AG10803 (cell line): ENCODE measurements at regions not wholly inside any gene's neighbourhood (a gene's known extent, or its start where the extent isn't known, plus 50 kb on each side); places are given as distances from the start of the nearest gene placed in this dataset.
A peak's percentile ranks its signal among the peaks of the same experiment; 100 is the strongest.

Experiments
- DNase-seq: peaks from one replicate; pipeline ENCODE4 v3.0.0; 2010; ENCODE audit warnings: low read depth
- H3K4me3 ChIP-seq: 2 replicates; pipeline ENCODE4 v1.5.1; 2011; ENCODE audit warnings: mild to moderate bottlenecking, low read length, control low read depth
- CTCF ChIP-seq: conservative IDR thresholded peaks from 2 replicates; pipeline ENCODE4 v1.5.1; 2011; ENCODE audit warnings: mild to moderate bottlenecking, low read length, control low read depth, inconsistent platforms

- DNase-seq, result peak; percentile 84
- no peak overlapping the region for H3K4me3 ChIP-seq
Measured at GRCh38 chr13:33512880-33513554, 227.5 kb upstream of the STARD13 start.

GRCh38 chr13:33514362-33514761, 228.8 kb upstream of the STARD13 start:
- no peak for TF ChIP-seq CTCF
- no peak for DNase-seq

More at GRCh38 chr13:33512880-33513554, 227.5 kb upstream of the STARD13 start:
- TF ChIP-seq CTCF, result no peak

GRCh38 chr13:33515146-33515545, 229.6 kb upstream of the STARD13 start:
- no peak for TF ChIP-seq CTCF
- H3K4me3 ChIP-seq, result no peak overlapping the region
- DNase-seq, result no peak

More at GRCh38 chr13:33514362-33514761, 228.8 kb upstream of the STARD13 start:
- no peak overlapping the region for H3K4me3 ChIP-seq

- no peak for TF ChIP-seq CTCF
- no peak overlapping the region for H3K4me3 ChIP-seq
- no peak for DNase-seq
Measured at GRCh38 chr13:33518452-33518851, 232.9 kb upstream of the STARD13 start.

GRCh38 chr13:33519561-33520467, 234.3 kb upstream of the STARD13 start:
- DNase-seq, result peak; percentile 96
- H3K4me3 ChIP-seq, result no peak overlapping the region
- no peak for TF ChIP-seq CTCF

GRCh38 chr13:33520468-33520839, 234.9 kb upstream of the STARD13 start:
- DNase-seq, result no peak
- H3K4me3 ChIP-seq, result no peak overlapping the region
- TF ChIP-seq CTCF, result no peak; the same call in 1 of the 2 replicates

GRCh38 chr13:33524086-33524485, 238.5 kb upstream of the STARD13 start:
- DNase-seq, result peak; percentile 90
- no peak for TF ChIP-seq CTCF
- no peak overlapping the region for H3K4me3 ChIP-seq
